ENCODE measurements at regions not wholly inside any gene's neighbourhood (a gene's known extent, or its start where the extent isn't known, plus 50 kb on each side); places are given as distances from the start of the nearest gene placed in this dataset.

DNA sequence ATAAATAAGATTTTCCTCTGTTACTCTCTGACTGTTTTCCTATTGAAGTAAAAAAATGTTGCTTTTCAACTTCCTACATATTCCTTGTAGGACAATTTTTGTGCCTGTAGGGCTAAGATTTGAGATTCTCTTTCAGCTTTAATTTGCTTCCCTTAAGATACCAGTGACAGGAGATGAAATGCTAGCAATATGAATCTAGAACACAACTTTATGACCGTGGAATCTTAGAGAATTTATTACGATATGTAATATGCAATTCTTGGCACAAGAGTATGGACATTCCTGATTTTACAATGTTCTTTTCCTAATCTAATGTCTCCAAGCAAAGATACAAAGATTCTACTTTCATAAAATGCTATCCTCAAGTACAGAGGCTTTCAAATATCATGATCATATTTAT is 180.9 kb downstream of the KCNE4 start:
- TF ChIP-seq EP300 (IDR thresholded peaks at IDR 0.05) (no peak), POLR2A (IDR thresholded peaks at IDR 0.05; ENCODE audit: low read depth) (no peak)
- TF ChIP-seq, protein P1, sequence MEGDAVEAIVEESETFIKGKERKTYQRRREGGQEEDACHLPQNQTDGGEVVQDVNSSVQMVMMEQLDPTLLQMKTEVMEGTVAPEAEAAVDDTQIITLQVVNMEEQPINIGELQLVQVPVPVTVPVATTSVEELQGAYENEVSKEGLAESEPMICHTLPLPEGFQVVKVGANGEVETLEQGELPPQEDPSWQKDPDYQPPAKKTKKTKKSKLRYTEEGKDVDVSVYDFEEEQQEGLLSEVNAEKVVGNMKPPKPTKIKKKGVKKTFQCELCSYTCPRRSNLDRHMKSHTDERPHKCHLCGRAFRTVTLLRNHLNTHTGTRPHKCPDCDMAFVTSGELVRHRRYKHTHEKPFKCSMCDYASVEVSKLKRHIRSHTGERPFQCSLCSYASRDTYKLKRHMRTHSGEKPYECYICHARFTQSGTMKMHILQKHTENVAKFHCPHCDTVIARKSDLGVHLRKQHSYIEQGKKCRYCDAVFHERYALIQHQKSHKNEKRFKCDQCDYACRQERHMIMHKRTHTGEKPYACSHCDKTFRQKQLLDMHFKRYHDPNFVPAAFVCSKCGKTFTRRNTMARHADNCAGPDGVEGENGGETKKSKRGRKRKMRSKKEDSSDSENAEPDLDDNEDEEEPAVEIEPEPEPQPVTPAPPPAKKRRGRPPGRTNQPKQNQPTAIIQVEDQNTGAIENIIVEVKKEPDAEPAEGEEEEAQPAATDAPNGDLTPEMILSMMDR (IDR thresholded peaks at IDR 0.05), result no peak
